Stimulated activated CD8-positive, alpha-beta memory T cell treated with anti-CD3 and anti-CD28 coated beads, Interleukin-4, amount 100 ng/mL, for 1 hour (primary cell): ENCODE measurements at regions not wholly inside any gene's neighbourhood (a gene's known extent, or its start where the extent isn't known, plus 50 kb on each side); places are given as distances from the start of the nearest gene placed in this dataset.

Experiments
- DNase-seq, 2 donors: peaks; one replicate each; pipeline ENCODE4 v3.0.0-alpha.2; 2020; ENCODE audit warnings: low read depth in 2 of 2, low spot score in 1 of 2

DNA sequence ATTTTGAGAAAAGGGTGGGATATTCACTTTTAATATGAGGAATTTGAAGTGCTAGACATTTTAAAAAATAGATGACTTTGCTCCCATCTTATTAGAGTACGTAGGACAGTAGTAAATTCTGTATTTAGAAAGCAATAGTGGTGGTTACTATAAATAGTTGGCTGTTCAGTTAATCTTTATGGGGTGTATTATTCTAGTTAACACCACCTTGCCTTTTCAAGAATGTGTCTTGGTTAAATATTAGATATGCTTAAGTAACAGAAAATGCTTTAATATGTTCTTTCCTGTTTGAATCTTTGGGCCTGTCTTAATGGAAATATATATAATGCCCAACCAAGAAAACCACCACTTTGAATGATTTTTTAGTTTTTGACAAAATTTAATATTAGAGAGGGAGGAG lies 608.7 kb upstream of the FAM174A start:
- no peak for DNase-seq

DNA sequence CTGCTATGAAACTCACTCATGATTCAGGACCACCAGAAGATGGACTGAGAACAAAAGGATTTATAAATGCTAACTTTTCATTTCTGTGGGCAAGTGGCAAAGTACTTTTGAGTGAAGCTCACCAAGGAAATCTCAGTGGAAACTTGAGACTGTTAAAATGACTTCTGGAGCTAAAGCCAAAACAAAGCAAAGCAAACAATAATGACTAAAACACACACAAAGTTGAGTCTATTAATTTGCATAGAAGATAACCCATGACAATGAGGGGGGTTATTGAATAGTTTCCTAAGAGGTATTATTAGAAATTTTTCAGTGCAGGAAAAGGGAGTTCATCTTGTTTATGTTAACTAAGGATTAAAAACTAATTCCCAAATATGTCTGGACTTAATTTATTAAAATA lies 612.8 kb upstream of the FAM174A start:
- no peak for DNase-seq

DNA sequence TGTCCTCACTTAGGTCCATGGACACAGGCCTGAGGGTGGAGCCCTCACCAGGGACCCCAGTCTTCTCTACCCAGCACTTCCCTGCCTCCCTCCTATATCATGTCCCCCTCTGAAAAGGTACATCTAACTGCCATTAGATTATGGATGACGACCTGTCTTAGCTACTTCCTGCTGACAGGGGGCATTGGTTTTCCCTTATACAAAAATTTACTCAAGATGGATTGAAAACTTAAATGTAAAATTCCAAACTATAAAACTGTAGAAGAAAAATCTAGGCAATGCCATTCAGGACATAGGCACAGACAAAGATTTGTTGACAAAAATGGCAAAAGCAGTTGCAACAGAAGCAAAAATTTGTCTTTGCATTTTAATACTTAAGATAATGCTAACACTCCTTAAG lies 623.2 kb upstream of the FAM174A start:
- no peak for DNase-seq

DNA sequence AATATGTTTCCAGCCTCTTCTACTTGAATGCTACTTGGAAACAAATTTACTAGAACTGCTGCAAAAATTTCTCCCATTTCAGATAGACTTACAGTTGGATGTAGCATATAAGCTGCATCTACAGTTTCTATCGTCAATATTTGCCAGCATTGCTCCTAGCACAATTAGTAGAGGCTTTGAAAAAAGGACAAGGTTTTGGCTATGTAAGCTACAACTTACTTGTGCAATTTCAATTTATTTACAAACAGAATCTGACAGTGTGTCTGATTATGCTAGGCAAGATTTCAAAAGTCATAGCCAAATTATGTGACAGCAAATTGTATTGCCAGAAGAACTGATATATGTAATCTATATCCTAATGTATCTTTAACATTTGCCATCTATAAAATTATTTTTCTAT lies 628.4 kb upstream of the FAM174A start:
- no peak for DNase-seq

DNA sequence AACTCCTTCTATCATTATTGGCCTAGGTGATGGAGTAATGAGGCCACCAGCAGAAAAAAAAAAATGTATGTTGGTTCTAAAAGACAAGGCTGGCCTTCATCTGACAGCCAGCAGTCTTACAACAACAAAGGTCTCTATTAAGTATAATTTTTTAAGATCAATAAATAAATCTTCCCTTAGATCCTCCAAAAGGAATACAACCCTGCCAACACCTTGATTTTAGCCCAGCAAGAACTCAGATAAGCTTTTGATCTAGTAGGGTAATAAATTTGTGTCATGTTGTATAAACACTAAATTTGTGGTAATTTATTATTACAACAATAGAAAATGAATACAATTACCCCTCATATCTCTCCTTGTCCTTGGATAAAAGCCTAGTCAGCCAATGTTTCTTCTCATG lies 633.2 kb upstream of the FAM174A start:
- no peak for DNase-seq

DNA sequence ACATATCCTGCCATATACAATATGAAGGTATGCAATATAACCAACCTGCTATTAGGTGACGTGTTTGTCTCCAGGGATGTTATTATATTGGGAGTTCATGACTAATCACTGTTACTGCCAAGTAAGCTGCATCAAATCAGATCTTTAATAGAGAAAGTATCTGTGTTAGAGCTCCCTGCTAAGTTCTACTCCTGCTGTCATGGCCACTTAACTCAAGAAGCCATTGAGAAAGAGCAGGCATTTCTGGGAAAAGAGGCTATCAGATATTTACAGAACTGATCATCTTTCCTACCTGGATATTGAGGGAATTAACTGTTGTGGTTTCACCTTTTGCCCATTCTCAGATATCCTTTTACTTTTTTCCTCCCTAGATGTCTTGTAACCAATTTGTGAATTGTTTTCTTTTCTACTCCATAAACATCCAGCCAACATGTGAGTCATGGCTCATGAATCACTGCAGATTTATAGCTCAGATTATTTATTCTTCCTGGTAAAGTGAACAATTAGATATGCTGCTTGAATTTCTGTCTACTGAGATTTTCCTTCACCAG lies 634.8 kb upstream of the FAM174A start:
- DNase-seq: no peak

DNA sequence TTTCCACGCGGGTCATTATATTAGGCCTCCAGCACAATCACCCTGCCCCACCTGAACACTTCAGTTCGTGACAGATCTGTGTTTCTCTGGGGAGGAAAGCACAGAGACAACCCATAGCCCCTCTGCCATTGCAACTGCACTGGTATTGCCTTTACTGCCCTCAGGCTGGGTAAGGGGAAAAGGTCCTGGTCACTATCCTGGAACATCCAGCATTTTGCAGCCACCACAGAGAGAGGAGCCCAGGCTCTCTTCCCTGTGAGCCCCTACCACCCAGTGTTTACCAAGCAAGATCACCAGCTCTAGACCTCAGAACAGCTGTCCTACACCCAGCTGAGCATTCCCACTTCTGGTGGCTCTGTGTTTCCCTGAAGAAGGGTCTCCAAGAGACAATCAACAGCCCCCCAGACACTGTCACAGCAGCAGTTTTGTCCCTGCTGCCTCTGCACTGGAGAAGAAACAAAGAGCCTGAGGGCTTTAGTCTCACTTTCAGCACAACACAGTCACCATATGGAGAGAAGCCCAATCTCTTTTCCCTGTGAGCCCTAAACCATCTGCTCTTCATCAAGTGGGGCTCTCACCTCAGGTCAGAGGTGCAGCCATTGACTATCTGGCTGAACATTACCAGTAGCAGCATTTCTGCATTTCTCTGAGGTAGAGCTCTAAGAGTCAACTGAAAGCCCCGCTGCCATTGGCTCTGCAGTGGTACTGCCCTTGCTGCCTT lies 655.2 kb upstream of the FAM174A start:
- no peak for DNase-seq

DNA sequence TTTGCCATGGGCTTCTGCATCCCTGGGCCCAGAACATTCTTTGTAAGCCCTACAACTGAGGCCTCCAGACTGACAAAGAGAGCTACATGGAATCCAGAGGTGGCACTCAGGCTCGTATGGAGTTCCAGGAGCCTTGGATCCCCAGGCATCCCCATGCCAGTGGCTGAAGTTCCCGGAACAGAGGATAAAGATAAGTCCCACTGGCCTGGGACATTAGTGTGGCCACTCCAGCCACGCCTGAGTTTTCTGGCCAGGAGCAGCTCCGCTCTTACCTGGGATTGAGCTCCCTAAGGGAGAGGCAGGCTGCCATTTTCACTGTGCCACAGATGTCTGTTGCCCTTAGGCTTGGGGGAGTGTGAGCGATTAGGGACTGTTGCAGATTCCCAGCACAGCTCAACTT lies 656.3 kb upstream of the FAM174A start:
- DNase-seq: no peak

DNA sequence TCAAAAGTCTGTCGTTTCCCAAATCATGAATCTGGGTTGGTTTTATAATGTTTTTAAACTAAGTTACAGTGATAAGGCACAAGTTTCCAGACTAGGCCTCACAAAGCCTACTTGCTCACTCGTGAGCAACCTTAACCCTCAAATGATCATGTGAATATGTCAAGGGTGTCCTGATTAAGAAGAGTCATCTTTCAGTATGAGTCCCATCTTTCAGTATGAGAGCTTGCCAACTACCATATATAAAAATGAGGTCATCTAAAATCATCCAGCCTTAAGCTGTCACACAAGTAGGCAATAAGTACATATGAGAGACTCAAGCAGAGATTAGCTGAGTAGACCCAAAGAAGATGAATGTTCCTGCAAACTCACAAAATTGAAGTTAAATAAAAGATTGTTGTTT lies 668.4 kb upstream of the FAM174A start:
- DNase-seq: no peak

DNA sequence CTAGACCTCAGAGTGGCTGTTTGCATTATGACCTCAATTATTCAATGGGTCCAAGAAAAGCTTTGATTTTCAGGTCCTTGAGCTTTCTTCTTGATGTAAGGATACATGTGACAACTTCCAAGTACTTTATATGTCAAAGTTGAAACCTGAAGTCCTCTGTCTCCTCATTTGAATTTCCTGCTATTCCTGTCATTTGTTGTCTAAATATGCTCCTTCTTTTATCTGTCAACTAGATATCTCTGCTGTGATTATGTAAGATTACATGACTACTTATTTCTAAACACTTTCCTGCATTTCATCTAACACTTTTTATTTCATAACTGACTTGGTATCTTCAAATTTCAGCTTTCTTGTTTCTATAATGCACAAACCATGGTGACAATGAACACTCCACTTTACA lies 670.0 kb upstream of the FAM174A start:
- DNase-seq: no peak

DNA sequence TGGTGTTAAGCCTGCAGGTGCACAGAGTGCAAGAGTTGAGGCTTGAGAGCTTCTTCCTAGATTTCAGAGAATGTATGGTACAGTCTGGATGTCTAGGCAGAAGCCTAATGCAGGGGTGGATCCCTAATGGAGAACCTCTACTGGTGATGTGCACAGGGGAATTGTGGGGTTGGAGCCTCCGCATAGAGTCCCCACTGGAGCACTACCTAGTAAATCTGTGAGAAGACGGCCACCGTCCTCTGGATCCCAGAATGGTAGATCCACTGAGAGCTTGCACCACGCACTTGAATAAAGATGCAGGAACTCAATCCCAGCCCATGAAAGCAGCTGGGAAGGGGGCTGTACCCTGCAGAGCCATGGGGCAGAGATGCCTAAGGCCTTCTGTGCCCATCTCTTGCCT lies 699.4 kb upstream of the FAM174A start:
- no peak for DNase-seq

DNA sequence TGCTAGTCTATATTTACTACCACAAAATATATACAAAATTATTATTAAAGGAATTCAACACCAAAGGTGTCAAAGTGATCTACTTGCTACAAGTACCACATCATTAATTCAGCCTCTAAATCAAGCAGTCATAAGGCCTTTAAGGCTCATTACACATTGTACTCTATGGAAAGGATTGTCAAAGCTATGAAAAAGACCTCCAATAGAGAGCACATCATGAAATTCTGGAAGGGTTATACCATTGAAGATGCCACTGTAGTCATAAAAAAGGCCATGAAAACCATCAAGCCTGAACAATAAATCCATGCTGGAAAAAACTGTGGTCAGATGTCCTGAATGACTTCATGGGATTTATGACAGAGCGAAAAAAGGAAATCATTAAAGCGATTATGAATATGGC lies 708.0 kb upstream of the FAM174A start:
- no peak for DNase-seq

DNA sequence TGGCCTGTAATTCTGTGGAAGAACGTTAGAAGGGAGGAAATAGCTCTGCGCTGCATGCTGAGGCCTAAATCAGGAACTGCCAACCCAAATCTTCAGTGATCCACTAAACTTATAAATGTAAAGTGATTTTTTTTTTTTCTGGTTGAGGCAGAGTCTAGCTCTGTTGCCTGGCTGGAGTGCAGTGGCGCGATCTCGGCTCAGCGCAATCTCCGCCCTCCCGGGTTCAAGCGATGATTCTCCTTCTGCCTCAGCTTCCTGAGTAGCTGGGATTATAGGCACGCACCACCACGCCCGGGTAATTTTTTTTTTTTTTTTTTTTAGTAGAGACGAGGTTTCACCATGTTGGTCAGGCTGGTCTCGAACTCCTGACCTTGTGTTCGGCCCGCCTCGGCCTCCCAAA lies 717.4 kb upstream of the FAM174A start:
- no peak for DNase-seq

DNA sequence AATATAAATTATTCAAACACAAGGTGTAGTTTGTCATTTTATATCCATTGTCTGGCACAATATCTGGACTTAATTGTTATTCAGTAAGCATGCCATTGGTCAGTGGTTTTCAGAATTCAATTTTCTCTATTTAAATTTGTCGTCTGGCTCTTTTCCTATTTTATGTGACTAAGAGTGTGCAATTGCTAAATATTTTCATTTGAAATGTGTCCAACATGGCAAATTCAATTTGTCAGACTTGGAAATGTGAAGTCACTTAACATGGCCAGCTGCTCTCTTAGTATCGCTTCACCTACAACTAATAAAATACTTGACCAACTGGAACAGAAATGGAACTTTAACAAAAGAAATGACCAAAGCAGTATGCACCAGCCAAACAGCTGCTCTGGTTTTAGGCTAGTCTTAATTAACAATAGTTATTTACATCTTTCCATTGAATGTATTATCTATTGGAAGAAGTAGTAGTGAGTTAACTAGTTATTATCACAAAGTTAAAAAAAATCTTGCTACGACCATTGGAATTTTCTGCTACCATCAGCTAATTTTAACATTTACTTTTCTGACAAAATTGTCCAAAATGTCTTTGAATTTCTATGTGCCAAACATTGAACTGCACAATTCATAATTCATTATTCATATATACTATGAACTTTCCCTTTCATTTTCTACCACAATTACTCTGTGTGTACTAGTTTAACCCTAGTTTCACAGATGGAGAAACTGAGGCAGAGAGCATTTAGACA lies 720.7 kb upstream of the FAM174A start:
- DNase-seq: no peak

DNA sequence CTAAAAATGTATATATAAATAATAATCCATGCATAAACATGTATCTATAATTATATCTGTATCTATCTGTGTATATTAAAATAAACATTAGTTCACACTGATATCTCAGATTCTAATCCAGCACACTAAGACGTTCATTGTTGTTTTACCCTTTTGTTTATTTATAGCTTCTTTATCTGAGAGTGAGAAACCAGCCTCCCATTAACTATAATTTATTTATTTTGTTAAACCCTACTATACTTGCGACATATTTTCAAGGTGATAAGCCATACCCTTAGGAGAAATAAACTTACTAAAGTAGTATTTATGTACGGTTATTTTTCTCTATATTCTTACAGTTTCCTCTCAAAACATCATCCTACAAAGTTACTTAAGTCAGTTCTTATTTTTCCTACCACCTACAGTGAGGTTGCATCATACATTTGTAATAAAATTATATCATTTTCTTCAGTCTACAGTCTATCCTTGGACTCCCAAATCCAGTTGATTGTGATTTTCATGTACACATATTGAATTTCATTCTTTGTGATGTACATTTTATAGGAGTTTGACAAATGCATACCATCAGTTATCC lies 726.4 kb upstream of the FAM174A start:
- no peak for DNase-seq

DNA sequence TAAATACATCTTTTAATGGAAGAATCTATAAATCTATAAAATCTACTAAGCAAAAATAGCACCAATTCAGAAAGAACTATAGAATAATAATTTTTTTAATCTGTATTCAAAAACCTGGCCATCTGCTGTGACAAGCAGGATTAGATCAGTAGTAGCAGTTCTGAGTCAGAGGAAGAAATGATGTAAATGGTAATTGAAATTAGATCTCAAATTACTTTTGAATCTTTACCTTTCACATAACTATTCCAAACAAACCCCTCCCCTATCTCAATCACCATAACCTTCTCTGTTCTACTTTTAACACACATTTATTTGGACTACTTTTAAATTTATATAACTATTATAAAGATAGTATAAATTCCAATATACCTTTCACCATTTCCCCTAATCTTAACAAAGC lies 727.8 kb upstream of the FAM174A start:
- no peak for DNase-seq

DNA sequence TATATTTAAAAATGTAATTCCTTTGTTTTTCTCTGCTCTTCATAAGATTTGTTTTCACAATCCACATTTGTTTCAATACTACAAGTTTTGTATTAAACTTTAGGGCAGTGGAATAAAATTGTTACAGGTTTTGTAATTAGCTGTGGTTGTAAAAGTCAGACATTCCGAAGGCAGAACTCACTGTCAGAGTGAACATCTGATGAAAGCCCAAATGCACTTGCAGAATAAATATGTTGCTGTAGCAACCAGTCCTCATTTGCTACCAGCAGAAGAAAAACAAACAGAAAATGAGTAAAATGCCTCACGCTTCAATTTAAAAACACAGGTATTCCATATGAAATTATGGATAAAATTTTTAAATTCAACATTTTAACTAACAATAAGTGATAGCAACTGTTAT lies 740.1 kb upstream of the FAM174A start:
- no peak for DNase-seq

DNA sequence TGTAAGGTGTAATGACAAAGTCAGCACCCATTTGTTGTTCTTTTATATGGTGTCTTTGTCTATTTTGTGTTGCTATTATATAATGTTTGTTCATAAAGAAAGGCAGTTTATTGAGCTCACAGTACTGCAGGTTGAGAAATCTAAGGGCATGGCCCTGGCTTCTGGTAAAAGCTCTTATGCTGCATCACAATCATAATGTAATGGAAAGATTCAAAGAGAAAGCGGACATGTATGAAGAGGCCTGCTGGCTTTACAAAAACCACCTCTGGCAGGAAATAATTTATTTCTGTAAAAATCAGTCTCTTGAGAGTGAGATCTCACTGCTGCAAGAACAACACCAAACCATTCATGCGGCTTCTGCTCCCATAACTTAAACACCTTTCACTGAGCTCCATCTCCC lies 746.7 kb upstream of the FAM174A start:
- no peak for DNase-seq

DNA sequence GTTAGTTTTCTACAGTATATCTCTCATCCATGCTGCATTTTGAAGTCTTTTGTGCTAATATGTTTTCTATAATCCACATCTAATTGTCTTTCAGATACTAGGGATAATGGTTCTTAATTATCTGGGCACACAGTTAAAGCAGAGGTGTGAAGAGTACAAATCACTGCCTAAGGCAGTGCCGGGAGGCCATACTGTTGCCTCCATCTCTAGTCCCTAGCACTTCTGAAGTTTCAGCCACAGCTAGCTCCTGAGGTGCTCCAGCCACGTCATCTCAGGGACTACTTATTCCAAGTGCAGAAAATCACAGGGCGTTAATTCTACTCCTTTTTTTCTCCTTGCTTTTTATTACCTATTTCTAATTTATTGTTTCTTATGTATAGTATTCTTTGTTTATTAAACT lies 760.0 kb upstream of the FAM174A start:
- DNase-seq: no peak

DNA sequence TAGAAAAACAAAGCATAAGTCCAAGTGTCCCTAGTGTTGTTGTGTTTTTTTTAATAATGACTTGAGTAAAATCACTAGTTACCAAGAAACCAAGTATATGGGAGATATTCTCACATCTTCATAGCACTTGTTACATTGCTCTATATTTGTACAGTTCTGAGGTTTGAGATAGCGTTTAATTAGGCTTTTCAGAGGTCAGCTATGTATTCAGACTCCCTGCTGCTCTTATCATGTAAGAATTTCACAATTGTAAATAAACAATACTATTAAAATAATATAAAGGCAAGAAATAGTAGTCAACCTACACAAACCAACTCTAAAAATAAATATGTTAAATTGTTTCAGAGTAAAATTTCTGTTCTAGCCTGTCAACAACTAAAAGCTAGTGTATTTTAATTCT lies 761.9 kb upstream of the FAM174A start:
- no peak for DNase-seq

DNA sequence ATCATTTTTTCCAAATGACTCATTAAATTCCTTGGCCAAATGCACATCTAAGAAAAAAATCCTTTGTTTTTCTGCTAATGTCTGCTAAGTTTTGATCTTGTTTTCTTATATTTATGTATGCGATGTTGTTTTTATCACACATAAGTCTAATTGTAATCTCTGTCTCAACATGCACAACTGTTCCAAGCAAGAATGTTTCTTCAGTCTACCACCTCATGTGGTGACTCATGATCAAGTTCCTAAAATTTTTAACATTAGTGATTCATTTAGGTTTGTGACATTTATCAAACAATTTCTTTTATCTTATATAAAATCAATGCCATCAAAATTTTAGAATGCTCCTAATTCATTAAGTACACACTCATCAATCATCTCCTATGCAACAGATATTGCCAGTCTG lies 763.9 kb upstream of the FAM174A start:
- no peak for DNase-seq

DNA sequence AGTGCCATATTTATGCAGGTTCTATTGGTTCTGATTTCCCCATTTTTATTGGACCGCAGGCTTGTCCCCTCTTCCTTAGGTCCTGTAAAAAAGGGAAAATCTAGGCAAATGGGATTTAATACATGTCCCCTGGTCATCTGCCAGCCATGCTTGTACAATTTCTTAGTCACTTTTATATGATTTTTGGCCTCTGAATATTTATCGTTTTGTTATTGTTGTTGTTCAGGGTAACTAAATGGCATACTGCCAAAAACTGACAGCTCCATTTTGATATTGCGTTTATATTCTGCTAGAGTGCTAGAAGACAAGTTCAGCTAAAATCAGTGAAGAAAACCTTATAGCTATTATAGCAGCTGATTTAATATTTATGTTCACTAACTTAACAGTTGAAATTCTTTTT lies 770.2 kb upstream of the FAM174A start:
- no peak for DNase-seq
